Tibial artery (tissue), 4 donors: ENCODE measurements at regions not wholly inside any gene's neighbourhood (a gene's known extent, or its start where the extent isn't known, plus 50 kb on each side); places are given as distances from the start of the nearest gene placed in this dataset.

Experiments
- DNase-seq, 2 donors: peaks; one replicate each; pipeline ENCODE4 v3.0.0-alpha.2; 2019
- H3K27ac ChIP-seq, 2 donors: fragments of 200-600 bp; sonication (generic) in 1 of 2; 1 replicate in 1 of 2; 2 replicates in 1 of 2; pipeline ENCODE4 v1.5.1; 2018 to 2019; ENCODE audit warnings: mild to moderate bottlenecking in 1 of 2
- H3K27me3 ChIP-seq, 2 donors: fragments of 200-600 bp; sonication (generic) in 1 of 2; one replicate each; pipeline versions ENCODE4 v1.5.1 to v1.6.0; 2016 to 2019
- H3K36me3 ChIP-seq, 3 donors: fragments of 200-600 bp; sonication (generic) in 2 of 3; one replicate each; pipeline ENCODE4 v1.5.1; 2016 to 2019; ENCODE audit warnings: mild to moderate bottlenecking in 2 of 3
- H3K4me1 ChIP-seq, 4 donors: fragments of 200-600 bp; sonication (generic) in 2 of 4; 1 replicate in 3 of 4; 2 replicates in 1 of 4; pipeline ENCODE4 v1.5.1; 2016 to 2019
- H3K4me3 ChIP-seq, 2 donors: fragments of 200-600 bp; sonication (generic) in 1 of 2; 1 replicate in 1 of 2; 2 replicates in 1 of 2; pipeline ENCODE4 v1.5.1; 2018 to 2019; ENCODE audit warnings: mild to moderate bottlenecking in 2 of 2
- H3K9me3 ChIP-seq, 3 donors: fragments of 200-600 bp; sonication (generic) in 1 of 3; one replicate each; pipeline ENCODE4 v1.5.1; 2016 to 2019
- intact Hi-C: fragments of 100-400 bp; cut with DNase I; formaldehyde crosslinking; loops from one replicate; pipeline ENCODE4 v1.15.0; 2023; ENCODE audit warnings: low total_unique reads
- TF ChIP-seq, protein P1 (sequence below), 2 experiments: fragments of 200-600 bp in 1 of 2; fragments of 450-650 bp in 1 of 2; IDR thresholded peaks; one replicate each; pipeline ENCODE4 v1.5.1; 2017 to 2019; ENCODE audit warnings: antibody characterized with exemption in 2 of 2, mild to moderate bottlenecking in 1 of 2, moderate library complexity in 1 of 2

- intact Hi-C loops, result no loop called here
- Histone ChIP-seq H3K9me3 (no peaks in the 10 kb centered on the region), H3K27me3 (peaks cover 0 to 4% of the 10 kb centered on the region in 2 donors), H3K4me1 (peaks cover 0 to 13% (median 0%) of the 10 kb centered on the region in 4 donors), H3K36me3 (no peaks in the 10 kb centered on the region), H3K4me3 (no peak overlapping the region), H3K27ac (no peak overlapping the region)
- TF ChIP-seq, protein P1, sequence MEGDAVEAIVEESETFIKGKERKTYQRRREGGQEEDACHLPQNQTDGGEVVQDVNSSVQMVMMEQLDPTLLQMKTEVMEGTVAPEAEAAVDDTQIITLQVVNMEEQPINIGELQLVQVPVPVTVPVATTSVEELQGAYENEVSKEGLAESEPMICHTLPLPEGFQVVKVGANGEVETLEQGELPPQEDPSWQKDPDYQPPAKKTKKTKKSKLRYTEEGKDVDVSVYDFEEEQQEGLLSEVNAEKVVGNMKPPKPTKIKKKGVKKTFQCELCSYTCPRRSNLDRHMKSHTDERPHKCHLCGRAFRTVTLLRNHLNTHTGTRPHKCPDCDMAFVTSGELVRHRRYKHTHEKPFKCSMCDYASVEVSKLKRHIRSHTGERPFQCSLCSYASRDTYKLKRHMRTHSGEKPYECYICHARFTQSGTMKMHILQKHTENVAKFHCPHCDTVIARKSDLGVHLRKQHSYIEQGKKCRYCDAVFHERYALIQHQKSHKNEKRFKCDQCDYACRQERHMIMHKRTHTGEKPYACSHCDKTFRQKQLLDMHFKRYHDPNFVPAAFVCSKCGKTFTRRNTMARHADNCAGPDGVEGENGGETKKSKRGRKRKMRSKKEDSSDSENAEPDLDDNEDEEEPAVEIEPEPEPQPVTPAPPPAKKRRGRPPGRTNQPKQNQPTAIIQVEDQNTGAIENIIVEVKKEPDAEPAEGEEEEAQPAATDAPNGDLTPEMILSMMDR (IDR thresholded peaks at IDR 0.05), result no peak
- DNase-seq, result no peak
These were observed 116.7 kb upstream of the SSTR4 start for GRCh38 chr20:22918286-22918983.

DNA sequence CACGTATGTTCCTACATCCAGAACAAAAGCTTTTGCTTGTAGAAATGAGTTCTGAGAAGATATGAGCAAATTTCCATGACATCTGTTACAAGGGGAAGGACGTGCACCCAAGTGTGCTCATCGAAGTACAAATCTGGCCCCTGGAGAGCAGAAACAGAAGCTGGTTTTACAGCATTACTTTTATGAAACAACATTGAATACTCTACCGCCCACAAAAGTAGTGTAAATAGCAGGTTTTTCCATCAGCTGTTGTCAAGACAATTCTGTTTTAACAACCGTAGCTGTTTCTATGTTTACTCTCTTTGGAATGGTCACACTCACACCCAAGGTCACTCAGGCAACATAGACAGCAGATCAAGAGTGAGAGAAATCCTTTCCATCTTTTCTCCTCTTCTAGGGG lies 114.2 kb upstream of the SSTR4 start:
- DNase-seq, result no peak
- Histone ChIP-seq H3K27ac (no peak overlapping the region), H3K9me3 (no peaks in the 10 kb centered on the region), H3K36me3 (no peaks in the 10 kb centered on the region), H3K27me3 (peaks cover 0 to 4% of the 10 kb centered on the region in 2 donors), H3K4me3 (no peak overlapping the region), H3K4me1 (peaks cover 0 to 13% (median 0%) of the 10 kb centered on the region in 4 donors)
- TF ChIP-seq, protein P1 (IDR thresholded peaks at IDR 0.05), result no peak
- intact Hi-C loops, result no loop called here

GRCh38 chr20:22921595-22922421 lies 113.3 kb upstream of the SSTR4 start:
- no peak overlapping the region for H3K4me3 ChIP-seq
- TF ChIP-seq, protein P1 (IDR thresholded peaks at IDR 0.05), result no peak
- peaks cover 0 to 13% (median 0%) of the 10 kb centered on the region in 4 donors for H3K4me1 ChIP-seq
- intact Hi-C loops, result no loop called here
- DNase-seq, result no peak
- peaks cover 0 to 1% of the 10 kb centered on the region in 2 donors for H3K27me3 ChIP-seq
- no peak overlapping the region for H3K27ac ChIP-seq
- H3K9me3 ChIP-seq, result no peaks in the 10 kb centered on the region
- H3K36me3 ChIP-seq, result no peaks in the 10 kb centered on the region

DNA sequence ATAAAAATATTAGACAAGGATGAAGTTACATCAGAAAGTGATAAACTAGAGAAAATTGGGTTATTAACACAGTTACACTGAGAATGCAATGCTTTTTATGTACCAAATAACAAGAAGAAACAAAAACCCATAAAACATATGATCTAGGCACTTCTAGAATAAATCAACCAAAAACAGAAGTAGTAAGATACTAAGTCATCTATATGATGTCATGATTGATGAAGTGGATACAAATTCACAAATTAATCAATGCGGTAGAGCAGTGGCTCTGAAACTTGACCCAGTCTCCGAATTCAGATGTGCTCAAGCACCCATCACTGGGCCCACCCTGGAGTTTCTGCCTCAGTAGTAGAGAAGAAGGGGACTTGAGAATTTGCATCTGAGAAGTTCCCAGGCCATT lies 112.1 kb upstream of the SSTR4 start:
- Histone ChIP-seq H3K27me3 (no peaks in the 10 kb centered on the region), H3K4me3 (no peak overlapping the region), H3K9me3 (no peaks in the 10 kb centered on the region), H3K4me1 (peaks cover 0 to 13% (median 0%) of the 10 kb centered on the region in 4 donors), H3K27ac (no peak overlapping the region), H3K36me3 (no peaks in the 10 kb centered on the region)
- no peak for DNase-seq
- TF ChIP-seq, protein P1 (IDR thresholded peaks at IDR 0.05), result no peak
- intact Hi-C loops, result no loop called here

DNA sequence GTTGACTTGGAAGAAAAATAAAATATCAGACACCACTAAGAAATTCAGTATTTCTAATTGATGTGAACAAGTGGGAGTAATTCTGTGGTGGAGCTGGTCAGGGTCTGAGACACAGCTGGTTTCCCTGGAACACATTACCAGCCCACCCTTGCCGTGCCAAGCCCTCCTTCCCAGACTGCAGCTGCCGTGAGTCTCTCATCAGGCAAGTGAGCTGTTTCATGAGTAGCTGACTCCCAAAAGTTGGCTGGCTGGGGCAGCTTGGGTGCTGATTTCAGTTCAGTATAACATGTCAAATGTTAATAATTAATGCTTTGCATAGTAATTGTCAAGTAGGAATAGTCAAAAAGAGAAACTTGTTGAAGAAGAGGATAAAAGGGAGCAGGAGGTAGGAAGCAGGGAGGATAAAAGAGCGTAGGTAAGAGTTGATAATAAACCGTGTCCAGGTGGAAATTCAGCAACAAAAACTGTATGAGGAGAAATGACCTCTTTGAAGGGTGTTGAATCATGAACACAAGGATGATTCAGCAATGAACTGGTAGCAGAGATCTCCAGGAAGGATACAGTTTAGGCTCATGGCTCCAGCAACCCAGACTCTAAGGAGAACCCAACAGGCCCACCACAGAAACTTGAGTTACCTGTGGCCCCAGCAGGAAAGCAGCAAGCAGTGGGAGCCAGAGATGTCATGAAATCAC lies 110.9 kb upstream of the SSTR4 start:
- DNase-seq, result no peak
- Histone ChIP-seq H3K9me3 (no peaks in the 10 kb centered on the region), H3K4me3 (no peak overlapping the region), H3K27ac (no peak overlapping the region), H3K27me3 (no peaks in the 10 kb centered on the region), H3K4me1 (peaks cover 0 to 13% (median 0%) of the 10 kb centered on the region in 4 donors), H3K36me3 (no peaks in the 10 kb centered on the region)
- TF ChIP-seq, protein P1 (IDR thresholded peaks at IDR 0.05), result no peak
- intact Hi-C loops, result no loop called here
